BLaER1 treated with 17β-estradiol and CSF1 and Interleukin-3, amounts not matched to agents 10 nM and 100 nM (cell line): ENCODE measurements at regions not wholly inside any gene's neighbourhood (a gene's known extent, or its start where the extent isn't known, plus 50 kb on each side); places are given as distances from the start of the nearest gene placed in this dataset.
A peak's percentile ranks its signal among the peaks of the same experiment; 100 is the strongest.

Source experiments
- H3K27ac ChIP-seq, 11 experiments: shearing (Covaris generic); formaldehyde crosslinking; 2 replicates each; pipeline ENCODE4 v1.8.1; 2022
- H3K27me3 ChIP-seq, 11 experiments: shearing (Covaris generic); formaldehyde crosslinking; 2 replicates each; pipeline ENCODE4 v1.8.1; 2022
- H3K36me3 ChIP-seq, 11 experiments: shearing (Covaris generic); formaldehyde crosslinking; 2 replicates each; pipeline ENCODE4 v1.8.1; 2022
- H3K4me1 ChIP-seq, 10 experiments: shearing (Covaris generic); formaldehyde crosslinking; 2 replicates each; pipeline ENCODE4 v1.8.1; 2022
- H3K4me2 ChIP-seq, 11 experiments: shearing (Covaris generic); formaldehyde crosslinking; 2 replicates each; pipeline ENCODE4 v1.8.1; 2022
- H3K4me3 ChIP-seq, 10 experiments: shearing (Covaris generic); formaldehyde crosslinking; 2 replicates each; pipeline ENCODE4 v1.8.1; 2022
- H3K9ac ChIP-seq, 11 experiments: shearing (Covaris generic); formaldehyde crosslinking; 2 replicates each; pipeline ENCODE4 v1.8.1; 2022
- H3K9me3 ChIP-seq, 11 experiments: shearing (Covaris generic); formaldehyde crosslinking; replicated peaks in 1 of 11; 2 replicates each; pipeline ENCODE4 v1.8.1; 2022
- H4K20me1 ChIP-seq, 11 experiments: shearing (Covaris generic); formaldehyde crosslinking; 2 replicates each; pipeline ENCODE4 v1.8.1; 2022
- Cebpa-rat ChIP-seq, 11 experiments: shearing (Covaris generic); IDR thresholded peaks; 2 replicates each; pipeline ENCODE4 v1.8.1; 2022

GRCh38 chr15:39406485-39406884 is 174.4 kb upstream of the THBS1 start:
- Histone ChIP-seq H3K27ac (no peak overlapping the region), H3K4me2 (peak overlapping the region in 5 of 11 experiments; percentile 3 to 40 (median 13); a peak in 5 of 22 replicates), H3K36me3 (no peaks in the 10 kb centered on the region), H3K27me3 (no peaks in the 10 kb centered on the region), H3K9me3 (no peaks in the 10 kb centered on the region), H3K9ac (no peak overlapping the region), H3K4me3 (no peak overlapping the region), H4K20me1 (no peaks in the 10 kb centered on the region), H3K4me1 (peaks cover 5 to 24% (median 8%) of the 10 kb centered on the region in 10 experiments)
- no peak for TF ChIP-seq Cebpa-rat (IDR thresholded peaks at IDR 0.05)

- Histone ChIP-seq H3K9ac (no peak overlapping the region), H3K4me1 (peaks cover 12 to 30% (median 15%) of the 10 kb centered on the region in 10 experiments), H3K4me2 (0 out of 22 replicates have a peak overlapping the region, but pooled peaks of 1 of the 11 experiments have one; percentile 27), H3K9me3 (no peaks in the 10 kb centered on the region), H3K27me3 (no peaks in the 10 kb centered on the region), H3K36me3 (no peaks in the 10 kb centered on the region), H4K20me1 (no peaks in the 10 kb centered on the region), H3K4me3 (no peak overlapping the region), H3K27ac (no peak overlapping the region)
- no peak for TF ChIP-seq Cebpa-rat (IDR thresholded peaks at IDR 0.05)
Measured at GRCh38 chr15:39407116-39407515, 173.8 kb upstream of the THBS1 start.

GRCh38 chr15:39409876-39410530 is 170.9 kb upstream of the THBS1 start:
- Histone ChIP-seq H3K4me2 (no peak overlapping the region), H3K9ac (no peak overlapping the region), H4K20me1 (no peaks in the 10 kb centered on the region), H3K36me3 (no peaks in the 10 kb centered on the region), H3K27me3 (no peaks in the 10 kb centered on the region), H3K9me3 (peaks cover 0 to 2% (median 0%) of the 10 kb centered on the region in 11 experiments; a peak in 3 of 22 replicates), H3K4me3 (no peak overlapping the region), H3K4me1 (peaks cover 12 to 53% (median 18%) of the 10 kb centered on the region in 10 experiments), H3K27ac (no peak overlapping the region)
- TF ChIP-seq Cebpa-rat (IDR thresholded peaks at IDR 0.05) = no peak

- peaks cover 7 to 15% (median 10%) of the 10 kb centered on the region in 11 experiments for H3K9me3 ChIP-seq
- H3K36me3 ChIP-seq = no peaks in the 10 kb centered on the region
- H4K20me1 ChIP-seq = no peaks in the 10 kb centered on the region
- peak in 3 of 11 experiments; percentile 26 to 57 (median 33); a peak in 2 of 22 replicates for TF ChIP-seq Cebpa-rat (IDR thresholded peaks at IDR 0.05)
- H3K27ac ChIP-seq = peak overlapping the region in 5 of 11 experiments; percentile 8 to 53 (median 36); a peak in 10 of 22 replicates
- H3K9ac ChIP-seq = no peak overlapping the region
- no peaks in the 10 kb centered on the region for H3K27me3 ChIP-seq
- peak overlapping the region; percentile 48 to 80 (median 53) for H3K4me2 ChIP-seq
- no peak overlapping the region for H3K4me3 ChIP-seq
- peaks cover 12 to 57% (median 17%) of the 10 kb centered on the region in 10 experiments for H3K4me1 ChIP-seq
Measured at GRCh38 chr15:39411102-39411989, 169.5 kb upstream of the THBS1 start.

- no peak for TF ChIP-seq Cebpa-rat (IDR thresholded peaks at IDR 0.05)
- peak overlapping the region in 2 of 11 experiments; percentile 43 to 49; a peak in 2 of 22 replicates for H3K27ac ChIP-seq
- no peaks in the 10 kb centered on the region for H3K27me3 ChIP-seq
- no peaks in the 10 kb centered on the region for H4K20me1 ChIP-seq
- no peak overlapping the region for H3K4me3 ChIP-seq
- H3K9me3 ChIP-seq = peaks cover 18 to 29% (median 23%) of the 10 kb centered on the region in 11 experiments
- no peak overlapping the region for H3K9ac ChIP-seq
- no peaks in the 10 kb centered on the region for H3K36me3 ChIP-seq
- peak overlapping the region in 4 of 11 experiments; percentile 28 to 47 (median 39); a peak in 6 of 22 replicates for H3K4me2 ChIP-seq
- peaks cover 12 to 53% (median 15%) of the 10 kb centered on the region in 10 experiments for H3K4me1 ChIP-seq
Measured at GRCh38 chr15:39413558-39413957, 167.3 kb upstream of the THBS1 start.

GRCh38 chr15:39414201-39414600 is 166.7 kb upstream of the THBS1 start:
- H3K9me3 ChIP-seq = peaks cover 18 to 29% (median 23%) of the 10 kb centered on the region in 11 experiments
- H3K9ac ChIP-seq = no peak overlapping the region
- H3K36me3 ChIP-seq = no peaks in the 10 kb centered on the region
- no peaks in the 10 kb centered on the region for H3K27me3 ChIP-seq
- peaks cover 12 to 53% (median 15%) of the 10 kb centered on the region in 10 experiments for H3K4me1 ChIP-seq
- TF ChIP-seq Cebpa-rat (IDR thresholded peaks at IDR 0.05) = no peak
- peak overlapping the region in 2 of 11 experiments; percentile 43 to 49; a peak in 3 of 22 replicates for H3K27ac ChIP-seq
- no peak overlapping the region for H3K4me3 ChIP-seq
- H3K4me2 ChIP-seq = peak overlapping the region in 4 of 11 experiments; percentile 27 to 40 (median 33); a peak in 4 of 22 replicates
- no peaks in the 10 kb centered on the region for H4K20me1 ChIP-seq

GRCh38 chr15:39415634-39416033 is 165.2 kb upstream of the THBS1 start:
- no peak for TF ChIP-seq Cebpa-rat (IDR thresholded peaks at IDR 0.05)
- Histone ChIP-seq H3K4me2 (peak overlapping the region in 2 of 11 experiments; percentile 27 to 36; a peak in 2 of 22 replicates), H3K4me1 (peaks cover 12 to 52% (median 15%) of the 10 kb centered on the region in 10 experiments), H3K27me3 (no peaks in the 10 kb centered on the region), H3K4me3 (no peak overlapping the region), H3K9me3 (peaks cover 18 to 35% (median 26%) of the 10 kb centered on the region in 11 experiments), H3K9ac (no peak overlapping the region), H3K36me3 (no peaks in the 10 kb centered on the region), H4K20me1 (no peaks in the 10 kb centered on the region), H3K27ac (no peak overlapping the region)

GRCh38 chr15:39416258-39416657 is 164.6 kb upstream of the THBS1 start:
- no peak for TF ChIP-seq Cebpa-rat (IDR thresholded peaks at IDR 0.05)
- Histone ChIP-seq H3K4me3 (no peak overlapping the region), H3K36me3 (no peaks in the 10 kb centered on the region), H3K27me3 (no peaks in the 10 kb centered on the region), H4K20me1 (no peaks in the 10 kb centered on the region), H3K27ac (no peak overlapping the region), H3K4me2 (0 out of 22 replicates have a peak overlapping the region, but pooled peaks of 1 of the 11 experiments have one; percentile 27), H3K9ac (no peak overlapping the region), H3K4me1 (peaks cover 8 to 45% (median 10%) of the 10 kb centered on the region in 10 experiments), H3K9me3 (peaks cover 18 to 35% (median 26%) of the 10 kb centered on the region in 11 experiments)
